ENCODE measurements at regions not wholly inside any gene's neighbourhood (a gene's known extent, or its start where the extent isn't known, plus 50 kb on each side); places are given as distances from the start of the nearest gene placed in this dataset.

- TF ChIP-seq CTCF (IDR thresholded peaks at IDR 0.05; ENCODE audit: control insufficient read depth, insufficient read depth, low read depth, low read length, missing control alignments): no peak
- DNase-seq (ENCODE audit: low read depth): no peak
- H3K4me3 ChIP-seq (ENCODE audit: control insufficient read depth, low read depth, low read length): no peak overlapping the region
These were observed 363.4 kb upstream of the SLC24A2 start for GRCh38 chr9:20152151-20152725.

- H3K4me3 ChIP-seq (ENCODE audit: control insufficient read depth, low read depth, low read length): no peak overlapping the region
These were observed 359.6 kb upstream of the SLC24A2 start for GRCh38 chr9:20148416-20148815.

GRCh38 chr9:20144197-20144596 lies 355.4 kb upstream of the SLC24A2 start:
- TF ChIP-seq CTCF (IDR thresholded peaks at IDR 0.05; ENCODE audit: control insufficient read depth, insufficient read depth, low read depth, low read length, missing control alignments): no peak
- no peak overlapping the region for H3K4me3 ChIP-seq (ENCODE audit: control insufficient read depth, low read depth, low read length)
- DNase-seq (ENCODE audit: low read depth): no peak

More at GRCh38 chr9:20148416-20148815, 359.6 kb upstream of the SLC24A2 start:
- DNase-seq (ENCODE audit: low read depth): no peak
- no peak for TF ChIP-seq CTCF (IDR thresholded peaks at IDR 0.05; ENCODE audit: control insufficient read depth, insufficient read depth, low read depth, low read length, missing control alignments)

GRCh38 chr9:20139763-20140290 lies 351.0 kb upstream of the SLC24A2 start:
- H3K4me3 ChIP-seq (ENCODE audit: control insufficient read depth, low read depth, low read length): no peak overlapping the region
- no peak for TF ChIP-seq CTCF (IDR thresholded peaks at IDR 0.05; ENCODE audit: control insufficient read depth, insufficient read depth, low read depth, low read length, missing control alignments)
- DNase-seq (ENCODE audit: low read depth): no peak

- no peak overlapping the region for H3K4me3 ChIP-seq (ENCODE audit: control insufficient read depth, low read depth, low read length)
- DNase-seq (ENCODE audit: low read depth): no peak
- no peak for TF ChIP-seq CTCF (IDR thresholded peaks at IDR 0.05; ENCODE audit: control insufficient read depth, insufficient read depth, low read depth, low read length, missing control alignments)
These were observed 350.0 kb upstream of the SLC24A2 start for GRCh38 chr9:20138841-20139240.

- H3K4me3 ChIP-seq (ENCODE audit: control insufficient read depth, low read depth, low read length): no peak overlapping the region
- DNase-seq (ENCODE audit: low read depth): no peak
- TF ChIP-seq CTCF (IDR thresholded peaks at IDR 0.05; ENCODE audit: control insufficient read depth, insufficient read depth, low read depth, low read length, missing control alignments): no peak
These were observed 349.3 kb upstream of the SLC24A2 start for GRCh38 chr9:20138116-20138515.

Data from AG09309 (cell line).